ENCODE measurements at regions not wholly inside any gene's neighbourhood (a gene's known extent, or its start where the extent isn't known, plus 50 kb on each side); places are given as distances from the start of the nearest gene placed in this dataset.

DNA sequence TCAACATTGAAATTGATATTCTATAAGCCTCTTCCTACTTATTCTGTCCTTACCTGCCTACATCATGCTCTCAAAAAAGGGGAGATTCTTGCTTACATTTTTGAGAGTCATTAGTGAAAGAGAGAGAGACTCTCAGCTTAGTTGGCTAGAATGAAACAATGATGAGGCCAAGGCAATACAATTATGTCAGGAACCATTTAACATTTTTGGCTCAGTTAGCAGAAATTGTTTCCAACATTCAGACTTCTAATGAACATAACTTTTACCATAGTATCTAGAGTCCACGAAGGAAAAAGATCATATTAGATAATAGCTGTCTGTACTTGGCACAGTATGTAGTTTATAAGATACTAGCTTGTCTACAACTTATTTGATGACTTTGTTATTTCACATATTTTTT lies 263.7 kb upstream of the ARX start:
- Histone ChIP-seq H3K9me3 (ENCODE audit: control insufficient read depth, low read length) (no peaks in the 10 kb centered on the region), H3K4me1 (ENCODE audit: control insufficient read depth in 1 of 2, insufficient read depth in 2 of 2, low read length in 2 of 2) (no peaks in the 10 kb centered on the region), H3K27me3 (ENCODE audit: control insufficient read depth in 1 of 2, insufficient read depth in 2 of 2, low read length in 1 of 2) (no peaks in the 10 kb centered on the region), H3K27ac (ENCODE audit: low read depth in 1 of 2, low read length in 2 of 2) (no peak overlapping the region), H3K4me3 (ENCODE audit: low read length in 2 of 2) (no peak overlapping the region), H3K36me3 (ENCODE audit: control insufficient read depth in 1 of 2, insufficient read depth in 2 of 2, low read length in 1 of 2) (no peaks in the 10 kb centered on the region)
- intact Hi-C loops (cut with DNase I): no loop called here
- 18 to 21% methylated on average over 1 of the region's 1 CpG for WGBS, 2 donors
- no peak for DNase-seq
- ATAC-seq (ENCODE audit: low FRiP score): no peak

DNA sequence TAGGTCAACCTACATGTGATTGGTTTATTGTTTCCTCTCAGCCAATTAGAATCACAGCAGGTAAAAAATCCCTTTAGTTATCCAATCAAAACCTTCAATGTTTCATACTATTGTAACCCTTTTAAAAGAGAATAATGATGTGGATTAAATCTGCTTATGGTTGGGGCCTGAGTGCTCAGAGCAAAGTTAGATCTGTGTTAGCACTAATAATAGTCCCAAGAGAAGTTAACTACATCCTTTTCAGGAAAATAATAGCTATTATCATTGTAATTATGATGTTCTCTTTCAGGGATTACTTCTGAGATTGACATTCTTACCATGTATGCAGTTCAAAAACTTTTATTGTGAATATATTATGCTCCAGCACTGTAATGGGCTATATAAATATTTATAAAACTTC lies 262.6 kb upstream of the ARX start:
- no peaks in the 10 kb centered on the region for H3K9me3 ChIP-seq (ENCODE audit: control insufficient read depth, low read length)
- DNase-seq: no peak
- intact Hi-C loops (cut with DNase I): no loop called here
- H3K4me1 ChIP-seq (ENCODE audit: control insufficient read depth in 1 of 2, insufficient read depth in 2 of 2, low read length in 2 of 2): no peaks in the 10 kb centered on the region
- no peaks in the 10 kb centered on the region for H3K36me3 ChIP-seq (ENCODE audit: control insufficient read depth in 1 of 2, insufficient read depth in 2 of 2, low read length in 1 of 2)
- H3K27ac ChIP-seq (ENCODE audit: low read depth in 1 of 2, low read length in 2 of 2): no peak overlapping the region
- no peak overlapping the region for H3K4me3 ChIP-seq (ENCODE audit: low read length in 2 of 2)
- H3K27me3 ChIP-seq (ENCODE audit: control insufficient read depth in 1 of 2, insufficient read depth in 2 of 2, low read length in 1 of 2): no peaks in the 10 kb centered on the region
- ATAC-seq (ENCODE audit: low FRiP score): no peak

DNA sequence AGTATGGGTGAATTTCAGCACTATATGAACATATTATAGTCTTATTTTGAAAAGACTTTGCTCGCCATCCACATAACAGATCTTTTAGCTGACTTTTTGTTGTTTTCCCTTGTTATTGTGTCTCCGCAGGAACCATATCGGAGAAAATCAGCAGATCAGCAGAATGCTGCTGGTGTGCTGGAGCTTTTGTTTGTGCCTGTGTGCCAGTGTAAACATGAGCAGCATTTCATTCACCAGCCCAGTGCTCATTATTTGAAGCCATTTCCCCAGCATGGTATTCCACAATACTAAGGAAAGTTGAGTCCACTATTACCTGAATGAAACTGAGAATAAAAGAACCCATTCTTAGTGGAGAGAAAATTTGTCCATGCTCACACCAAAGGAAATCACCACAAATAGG lies 261.8 kb upstream of the ARX start:
- Histone ChIP-seq H3K9me3 (ENCODE audit: control insufficient read depth, low read length) (no peaks in the 10 kb centered on the region), H3K4me1 (ENCODE audit: control insufficient read depth in 1 of 2, insufficient read depth in 2 of 2, low read length in 2 of 2) (no peaks in the 10 kb centered on the region), H3K4me3 (ENCODE audit: low read length in 2 of 2) (no peak overlapping the region), H3K27ac (ENCODE audit: low read depth in 1 of 2, low read length in 2 of 2) (no peak overlapping the region), H3K36me3 (ENCODE audit: control insufficient read depth in 1 of 2, insufficient read depth in 2 of 2, low read length in 1 of 2) (no peaks in the 10 kb centered on the region), H3K27me3 (ENCODE audit: control insufficient read depth in 1 of 2, insufficient read depth in 2 of 2, low read length in 1 of 2) (no peaks in the 10 kb centered on the region)
- DNase-seq: no peak
- WGBS, 2 donors: 51 to 69% methylated on average over 3 of the region's 3 CpGs
- intact Hi-C loops (cut with DNase I): no loop called here
- no peak for ATAC-seq (ENCODE audit: low FRiP score)

DNA sequence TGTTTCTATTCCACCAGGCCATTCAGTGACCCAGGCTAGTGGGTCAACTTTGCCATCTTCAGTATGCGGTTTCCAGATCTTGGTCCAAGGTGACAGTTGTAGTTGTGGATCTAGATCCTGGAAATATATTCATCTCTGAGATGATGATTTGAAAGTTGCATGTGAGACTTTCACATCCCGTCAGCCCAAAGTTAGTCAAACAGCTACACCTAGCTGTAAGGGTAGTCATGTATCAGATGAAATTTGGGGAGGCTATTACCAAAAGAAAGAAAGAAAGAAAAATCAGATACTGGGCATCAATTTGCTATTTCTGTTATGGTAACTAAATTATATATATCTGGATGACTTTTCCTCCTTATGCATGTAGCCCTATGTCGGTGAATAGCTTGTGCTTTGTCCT lies 259.4 kb upstream of the ARX start:
- no peaks in the 10 kb centered on the region for H3K4me1 ChIP-seq (ENCODE audit: control insufficient read depth in 1 of 2, insufficient read depth in 2 of 2, low read length in 2 of 2)

DNA sequence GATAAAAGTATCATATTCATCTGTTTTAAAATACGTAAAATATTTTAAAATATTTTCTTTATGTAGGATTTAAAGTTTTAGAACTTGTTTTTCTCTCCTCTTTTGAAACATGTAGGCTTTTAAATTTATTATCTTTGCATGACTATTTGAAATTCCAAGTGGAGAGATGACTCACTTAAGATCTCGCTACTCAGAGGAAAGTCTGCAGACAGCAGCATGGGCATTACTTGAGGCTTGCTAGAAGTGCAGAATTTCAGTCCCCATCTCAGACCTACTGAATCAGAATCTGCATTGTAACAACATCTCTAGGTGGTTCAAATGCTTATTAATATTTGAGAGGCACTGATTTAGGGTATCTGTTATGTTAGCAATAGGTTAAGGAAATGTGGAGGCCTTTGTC lies 225.7 kb upstream of the ARX start:
- intact Hi-C loops (cut with DNase I): no loop called here
- no peak overlapping the region for H3K4me3 ChIP-seq (ENCODE audit: low read length in 2 of 2)
- no peak for DNase-seq
- no peaks in the 10 kb centered on the region for H3K27me3 ChIP-seq (ENCODE audit: control insufficient read depth in 1 of 2, insufficient read depth in 2 of 2, low read length in 1 of 2)
- no peak overlapping the region for H3K27ac ChIP-seq (ENCODE audit: low read depth in 1 of 2, low read length in 2 of 2)
- no peaks in the 10 kb centered on the region for H3K9me3 ChIP-seq (ENCODE audit: control insufficient read depth, low read length)
- no peaks in the 10 kb centered on the region for H3K4me1 ChIP-seq (ENCODE audit: control insufficient read depth in 1 of 2, insufficient read depth in 2 of 2, low read length in 2 of 2)
- ATAC-seq (ENCODE audit: low FRiP score): no peak
- H3K36me3 ChIP-seq (ENCODE audit: control insufficient read depth in 1 of 2, insufficient read depth in 2 of 2, low read length in 1 of 2): no peaks in the 10 kb centered on the region
- WGBS, 2 donors: 45 to 53% methylated on average over 2 of the region's 2 CpGs

More for the DNA sequence above, 259.4 kb upstream of the ARX start:
- H3K27me3 ChIP-seq (ENCODE audit: control insufficient read depth in 1 of 2, insufficient read depth in 2 of 2, low read length in 1 of 2): no peaks in the 10 kb centered on the region
- WGBS, 2 donors: 71 to 83% methylated on average over 3 of the region's 3 CpGs
- intact Hi-C loops (cut with DNase I): no loop called here
- no peak overlapping the region for H3K4me3 ChIP-seq (ENCODE audit: low read length in 2 of 2)
- no peak for DNase-seq
- H3K36me3 ChIP-seq (ENCODE audit: control insufficient read depth in 1 of 2, insufficient read depth in 2 of 2, low read length in 1 of 2): no peaks in the 10 kb centered on the region
- H3K27ac ChIP-seq (ENCODE audit: low read depth in 1 of 2, low read length in 2 of 2): no peak overlapping the region
- no peaks in the 10 kb centered on the region for H3K9me3 ChIP-seq (ENCODE audit: control insufficient read depth, low read length)
- ATAC-seq (ENCODE audit: low FRiP score): no peak

DNA sequence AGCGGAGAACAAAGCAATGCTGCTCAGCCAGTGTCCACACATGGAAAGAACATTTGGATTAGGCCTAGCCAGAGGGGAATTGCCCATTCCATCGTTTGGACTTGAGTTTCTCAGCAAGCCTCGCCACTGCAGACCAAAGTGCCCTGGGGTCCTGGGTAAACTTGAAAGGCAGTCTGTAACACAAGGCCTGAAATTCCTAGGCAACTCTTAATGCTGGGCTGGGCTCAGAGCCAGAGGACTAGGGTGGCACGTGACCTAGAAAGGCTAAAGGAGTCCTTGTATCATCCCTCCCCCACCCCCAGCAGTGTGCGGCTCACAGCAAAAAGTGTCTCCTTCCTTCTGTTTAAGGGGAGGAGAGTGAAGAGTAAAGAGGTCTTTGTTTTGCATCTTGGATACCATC lies 210.4 kb upstream of the ARX start:
- 65 to 77% methylated on average over 5 of the region's 5 CpGs for WGBS, 2 donors
- no peaks in the 10 kb centered on the region for H3K36me3 ChIP-seq (ENCODE audit: control insufficient read depth in 1 of 2, insufficient read depth in 2 of 2, low read length in 1 of 2)
- H3K9me3 ChIP-seq (ENCODE audit: control insufficient read depth, low read length): no peaks in the 10 kb centered on the region
- DNase-seq (no peak), ATAC-seq (ENCODE audit: low FRiP score) (no peak)
- H3K27ac ChIP-seq (ENCODE audit: low read depth in 1 of 2, low read length in 2 of 2): no peak overlapping the region
- no peak overlapping the region for H3K4me3 ChIP-seq (ENCODE audit: low read length in 2 of 2)
- no peaks in the 10 kb centered on the region for H3K27me3 ChIP-seq (ENCODE audit: control insufficient read depth in 1 of 2, insufficient read depth in 2 of 2, low read length in 1 of 2)
- intact Hi-C loops (cut with DNase I): no loop called here
- no peaks in the 10 kb centered on the region for H3K4me1 ChIP-seq (ENCODE audit: control insufficient read depth in 1 of 2, insufficient read depth in 2 of 2, low read length in 2 of 2)

DNA sequence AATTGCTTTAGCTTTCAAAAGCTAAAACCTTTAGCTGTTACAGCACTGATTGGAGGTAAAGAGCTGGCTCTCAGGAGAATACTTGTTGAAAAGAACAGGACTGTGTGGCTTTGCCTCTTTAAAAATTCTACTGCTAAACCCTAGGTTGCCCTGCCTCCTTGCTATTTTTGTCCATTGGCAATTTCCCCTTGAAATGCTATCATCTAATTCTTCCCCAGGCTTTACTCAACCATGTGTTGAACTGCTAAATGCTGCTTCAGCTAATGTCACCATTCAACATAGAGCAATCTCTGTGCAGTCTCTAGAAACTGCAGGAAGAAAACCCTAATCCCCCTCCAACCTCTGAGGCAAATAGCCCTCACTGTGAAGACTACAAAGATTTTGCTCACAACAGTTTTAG lies 203.7 kb upstream of the ARX start:
- intact Hi-C loops (cut with DNase I): no loop called here
- no peaks in the 10 kb centered on the region for H3K27me3 ChIP-seq (ENCODE audit: control insufficient read depth in 1 of 2, insufficient read depth in 2 of 2, low read length in 1 of 2)
- H3K4me1 ChIP-seq (ENCODE audit: control insufficient read depth in 1 of 2, insufficient read depth in 2 of 2, low read length in 2 of 2): no peaks in the 10 kb centered on the region
- H3K27ac ChIP-seq (ENCODE audit: low read depth in 1 of 2, low read length in 2 of 2): no peak overlapping the region
- DNase-seq (no peak), ATAC-seq (ENCODE audit: low FRiP score) (no peak)
- no peak overlapping the region for H3K4me3 ChIP-seq (ENCODE audit: low read length in 2 of 2)
- H3K9me3 ChIP-seq (ENCODE audit: control insufficient read depth, low read length): no peaks in the 10 kb centered on the region
- H3K36me3 ChIP-seq (ENCODE audit: control insufficient read depth in 1 of 2, insufficient read depth in 2 of 2, low read length in 1 of 2): no peaks in the 10 kb centered on the region

DNA sequence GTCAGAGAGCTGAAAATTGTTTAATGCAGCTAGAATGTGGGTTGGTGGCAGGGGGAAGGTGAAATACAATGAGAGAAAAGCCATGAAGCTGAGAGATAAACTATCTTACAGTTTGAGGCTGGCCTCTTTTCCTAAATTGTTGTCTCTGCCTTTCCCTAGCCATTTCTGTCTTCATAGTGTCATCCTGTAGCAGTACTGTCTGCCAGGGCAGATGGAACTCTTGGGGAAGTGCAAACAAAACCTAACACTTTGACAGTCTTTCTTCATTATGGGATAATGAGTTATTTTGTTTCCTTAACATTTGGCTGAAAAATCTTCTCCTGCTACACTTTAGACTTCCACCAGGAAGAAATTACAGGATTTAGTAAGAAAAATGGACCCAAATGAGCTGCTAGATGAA lies 197.8 kb upstream of the ARX start:
- ATAC-seq (ENCODE audit: low FRiP score) (no peak), DNase-seq (no peak)
- H3K27ac ChIP-seq (ENCODE audit: low read depth in 1 of 2, low read length in 2 of 2): no peak overlapping the region
- no peaks in the 10 kb centered on the region for H3K36me3 ChIP-seq (ENCODE audit: control insufficient read depth in 1 of 2, insufficient read depth in 2 of 2, low read length in 1 of 2)
- H3K9me3 ChIP-seq (ENCODE audit: control insufficient read depth, low read length): peaks cover 1% of the 10 kb centered on the region
- H3K27me3 ChIP-seq (ENCODE audit: control insufficient read depth in 1 of 2, insufficient read depth in 2 of 2, low read length in 1 of 2): no peaks in the 10 kb centered on the region
- intact Hi-C loops (cut with DNase I): no loop called here
- no peaks in the 10 kb centered on the region for H3K4me1 ChIP-seq (ENCODE audit: control insufficient read depth in 1 of 2, insufficient read depth in 2 of 2, low read length in 2 of 2)
- H3K4me3 ChIP-seq (ENCODE audit: low read length in 2 of 2): no peak overlapping the region

DNA sequence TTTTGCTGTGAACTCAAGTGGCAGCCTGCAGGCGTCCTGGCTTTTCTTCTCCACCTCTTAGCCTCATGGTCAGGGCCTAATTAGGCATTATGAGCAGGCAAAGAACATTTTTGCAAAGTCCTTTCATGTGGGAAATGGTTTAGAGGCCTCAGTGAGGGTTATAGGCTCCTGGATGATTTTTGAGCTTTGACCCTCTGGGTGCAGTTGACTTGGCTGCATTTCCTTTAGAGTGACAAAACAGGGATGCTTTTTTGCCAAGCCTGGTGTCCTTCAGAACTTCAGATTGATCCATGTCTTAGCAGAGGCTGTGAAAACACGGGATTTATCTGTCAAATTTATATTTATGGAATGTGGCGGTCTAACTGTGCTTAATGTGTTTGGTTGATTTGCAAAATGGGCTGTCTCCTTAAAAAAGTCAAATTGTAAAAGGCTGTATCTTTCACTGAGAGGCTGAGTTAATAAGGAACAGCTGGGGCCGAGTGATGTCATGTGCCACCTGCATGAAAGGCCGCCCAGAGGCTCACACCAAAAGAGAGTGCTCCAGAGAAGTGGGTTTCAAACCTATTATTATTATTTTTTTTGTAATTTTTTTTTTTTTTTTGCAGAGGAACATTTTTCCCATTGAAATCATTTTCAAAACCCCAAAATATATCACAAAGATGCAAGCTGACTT lies 192.2 kb upstream of the ARX start:
- ATAC-seq (ENCODE audit: low FRiP score) (no peak), DNase-seq (no peak)
- Histone ChIP-seq H3K27ac (ENCODE audit: low read depth in 1 of 2, low read length in 2 of 2) (no peak overlapping the region), H3K36me3 (ENCODE audit: control insufficient read depth in 1 of 2, insufficient read depth in 2 of 2, low read length in 1 of 2) (no peaks in the 10 kb centered on the region), H3K4me3 (ENCODE audit: low read length in 2 of 2) (no peak overlapping the region), H3K9me3 (ENCODE audit: control insufficient read depth, low read length) (peaks cover 1% of the 10 kb centered on the region), H3K4me1 (ENCODE audit: control insufficient read depth in 1 of 2, insufficient read depth in 2 of 2, low read length in 2 of 2) (no peaks in the 10 kb centered on the region), H3K27me3 (ENCODE audit: control insufficient read depth in 1 of 2, insufficient read depth in 2 of 2, low read length in 1 of 2) (no peaks in the 10 kb centered on the region)
- intact Hi-C loops (cut with DNase I): no loop called here
- 46 to 63% methylated on average over 5 of the region's 5 CpGs for WGBS, 2 donors
